K562 (cell line): ENCODE measurements at regions not wholly inside any gene's neighbourhood (a gene's known extent, or its start where the extent isn't known, plus 50 kb on each side); places are given as distances from the start of the nearest gene placed in this dataset.

ENCODE experiments used
- POLR2A ChIP-seq: fragments of 450-650 bp; conservative IDR thresholded peaks from 2 replicates; pipeline ENCODE4 v1.6.1; 2016
- SMAD2 ChIP-seq: fragments of 150-350 bp; IDR thresholded peaks from 2 replicates; pipeline ENCODE4 v1.6.1; 2014; ENCODE audit warnings: low read depth, mild to moderate bottlenecking, low read length
- ZNF23 ChIP-seq: fragments of 250-450 bp; sonication (Bioruptor Pico); IDR thresholded peaks from 2 replicates; pipeline ENCODE4 v1.4.0; 2020; ENCODE audit warnings: mild to moderate bottlenecking

GRCh38 chr14:43755707-43756106 lies 751.4 kb downstream of the FSCB start:
- TF ChIP-seq SMAD2 (no peak), ZNF23 (CRISPR knock-in tag) (no peak), POLR2A (no peak)
